ENCODE measurements at regions not wholly inside any gene's neighbourhood (a gene's known extent, or its start where the extent isn't known, plus 50 kb on each side); places are given as distances from the start of the nearest gene placed in this dataset.
A peak's percentile ranks its signal among the peaks of the same experiment; 100 is the strongest.

GRCh38 chr14:29521526-29522137, 406.0 kb downstream of the PRKD1 start:
- TF ChIP-seq TEAD4 (IDR thresholded peaks at IDR 0.05) (no peak), CREB1 (IDR thresholded peaks at IDR 0.05; ENCODE audit: low read depth) (no peak), RAD21 (IDR thresholded peaks at IDR 0.05; ENCODE audit: low read depth) (peak; percentile 49), TCF12 (IDR thresholded peaks at IDR 0.05; ENCODE audit: low read depth) (no peak), REST (IDR thresholded peaks at IDR 0.05; ENCODE audit: low read depth) (no peak), TAF1 (IDR thresholded peaks at IDR 0.05; ENCODE audit: low read depth) (no peak), CEBPB (IDR thresholded peaks at IDR 0.05) (no peak), USF1 (IDR thresholded peaks at IDR 0.05) (no peak)
